Esophagus muscularis mucosa (tissue), 4 donors: ENCODE measurements at regions not wholly inside any gene's neighbourhood (a gene's known extent, or its start where the extent isn't known, plus 50 kb on each side); places are given as distances from the start of the nearest gene placed in this dataset.
"Not testable (repeated sequence)": the region's sequence is repeated elsewhere in the genome, so short reads cannot be mapped to it uniquely, and the experiment has no call there.

Source experiments
- DNase-seq: peaks from one replicate; pipeline ENCODE4 v3.0.0-alpha.2; 2017; ENCODE audit errors: extremely low spot score
- H3K27ac ChIP-seq, 4 donors: fragments of 200-600 bp; sonication (generic); replicated peaks in 1 of 4; 1 replicate in 3 of 4; 2 replicates in 1 of 4; pipeline ENCODE4 v1.5.1; 2016 to 2019; ENCODE audit warnings: mild to moderate bottlenecking in 1 of 4
- H3K27me3 ChIP-seq, 4 donors: fragments of 200-600 bp; sonication (generic); one replicate each; pipeline versions ENCODE4 v1.5.1 to v1.6.0; 2016 to 2019
- H3K36me3 ChIP-seq, 4 donors: fragments of 200-600 bp; sonication (generic); one replicate each; pipeline ENCODE4 v1.5.1; 2016 to 2019
- H3K4me1 ChIP-seq, 4 donors: fragments of 200-600 bp; sonication (generic); one replicate each; pipeline ENCODE4 v1.5.1; 2016 to 2019
- H3K4me3 ChIP-seq, 4 donors: fragments of 200-600 bp; sonication (generic); 1 replicate in 2 of 4; 2 replicates in 2 of 4; pipeline ENCODE4 v1.5.1; 2016 to 2019; ENCODE audit warnings: mild to moderate bottlenecking in 4 of 4, moderate library complexity in 1 of 4
- H3K9me3 ChIP-seq, 4 donors: fragments of 200-600 bp; sonication (generic); 1 replicate in 3 of 4; 2 replicates in 1 of 4; pipeline ENCODE4 v1.5.1; 2016 to 2019
- EP300 ChIP-seq: sonication (generic); formaldehyde crosslinking; IDR thresholded peaks from one replicate; pipeline ENCODE4 v1.6.1; 2017; ENCODE audit warnings: antibody characterized with exemption
- POLR2A ChIP-seq: fragments of 450-650 bp; IDR thresholded peaks from one replicate; pipeline ENCODE4 v1.6.1; 2017; ENCODE audit warnings: antibody characterized with exemption, moderate library complexity, mild to moderate bottlenecking, low read depth
- POLR2AphosphoS5 ChIP-seq, 2 donors: sonication (generic); formaldehyde crosslinking; IDR thresholded peaks; one replicate each; pipeline ENCODE4 v1.6.1; 2017; ENCODE audit warnings: antibody characterized with exemption in 2 of 2
- WGBS: methylation state at CpG from one replicate; pipeline ENCODE4 v1.1.5; 2018; 5-methylcytosine and 5-hydroxymethylcytosine counted together
- intact Hi-C: fragments of 100-400 bp; cut with DNase I; formaldehyde crosslinking; loops from one replicate; pipeline ENCODE4 v1.15.1; 2023
- TF ChIP-seq, protein P1 (sequence below), 3 experiments: fragments of 200-600 bp in 2 of 3; fragments of 450-650 bp in 1 of 3; sonication (generic) in 2 of 3; IDR thresholded peaks; one replicate each; pipeline ENCODE4 v1.5.1; 2017 to 2019; ENCODE audit warnings: antibody characterized with exemption in 3 of 3, mild to moderate bottlenecking in 2 of 3, moderate library complexity in 1 of 3

DNA sequence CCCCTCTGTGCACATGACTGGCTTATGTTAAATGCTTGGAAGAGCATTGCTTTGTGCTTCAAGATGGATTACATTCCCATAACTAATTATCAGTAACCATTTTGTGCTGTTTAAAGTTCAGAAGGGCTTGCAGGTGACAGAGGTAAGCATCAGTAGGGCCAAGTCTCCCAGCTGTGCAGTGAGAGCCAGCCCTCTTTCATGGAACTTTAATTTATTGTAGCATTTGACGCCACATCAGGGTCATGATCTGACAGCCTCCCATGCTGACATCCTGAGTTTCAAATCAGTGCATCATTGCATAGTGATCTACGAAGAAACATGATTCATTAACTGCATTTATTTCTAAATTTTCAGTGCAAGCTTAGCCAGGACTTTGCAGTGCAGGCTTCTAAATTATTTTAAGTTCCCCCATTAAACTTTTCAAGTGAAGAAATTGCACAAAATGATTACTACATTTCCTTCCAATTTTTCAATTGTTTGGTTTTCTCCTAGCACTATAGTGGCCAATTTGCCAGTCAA lies 380.9 kb downstream of the UTRN start:
- 70% methylated on average over 2 of the region's 2 CpGs for WGBS
- TF ChIP-seq EP300, result no peak
- TF ChIP-seq POLR2A, result no peak
- TF ChIP-seq POLR2AphosphoS5 (IDR thresholded peaks at IDR 0.05), result no peak
- TF ChIP-seq, protein P1, sequence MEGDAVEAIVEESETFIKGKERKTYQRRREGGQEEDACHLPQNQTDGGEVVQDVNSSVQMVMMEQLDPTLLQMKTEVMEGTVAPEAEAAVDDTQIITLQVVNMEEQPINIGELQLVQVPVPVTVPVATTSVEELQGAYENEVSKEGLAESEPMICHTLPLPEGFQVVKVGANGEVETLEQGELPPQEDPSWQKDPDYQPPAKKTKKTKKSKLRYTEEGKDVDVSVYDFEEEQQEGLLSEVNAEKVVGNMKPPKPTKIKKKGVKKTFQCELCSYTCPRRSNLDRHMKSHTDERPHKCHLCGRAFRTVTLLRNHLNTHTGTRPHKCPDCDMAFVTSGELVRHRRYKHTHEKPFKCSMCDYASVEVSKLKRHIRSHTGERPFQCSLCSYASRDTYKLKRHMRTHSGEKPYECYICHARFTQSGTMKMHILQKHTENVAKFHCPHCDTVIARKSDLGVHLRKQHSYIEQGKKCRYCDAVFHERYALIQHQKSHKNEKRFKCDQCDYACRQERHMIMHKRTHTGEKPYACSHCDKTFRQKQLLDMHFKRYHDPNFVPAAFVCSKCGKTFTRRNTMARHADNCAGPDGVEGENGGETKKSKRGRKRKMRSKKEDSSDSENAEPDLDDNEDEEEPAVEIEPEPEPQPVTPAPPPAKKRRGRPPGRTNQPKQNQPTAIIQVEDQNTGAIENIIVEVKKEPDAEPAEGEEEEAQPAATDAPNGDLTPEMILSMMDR (IDR thresholded peaks at IDR 0.05), result no peak

DNA sequence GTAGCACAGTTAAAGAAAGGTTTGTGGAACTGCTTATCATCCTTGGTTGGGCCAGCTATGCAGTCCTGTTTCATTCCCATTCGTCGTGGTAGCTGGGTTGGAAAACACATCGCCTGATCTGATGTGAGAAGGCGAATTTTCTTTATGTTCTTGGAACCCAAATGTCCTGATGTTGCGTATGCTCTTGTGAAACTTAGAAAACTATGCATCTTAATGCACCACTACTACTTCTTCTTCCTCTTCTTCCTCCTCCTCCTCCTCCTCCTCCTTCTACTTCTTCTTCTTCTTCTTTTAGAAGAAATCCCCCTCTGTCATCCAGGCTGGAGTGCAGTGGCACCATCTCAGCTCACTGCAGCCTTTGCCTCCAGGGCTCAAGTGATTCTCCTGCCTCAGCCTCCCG lies 381.6 kb downstream of the UTRN start:
- WGBS, result 92% methylated on average over 6 of the region's 6 CpGs
- peaks cover 0 to 14% (median 8%) of the 10 kb centered on the region in 4 donors for H3K9me3 ChIP-seq
- DNase-seq, result no peak
- H3K4me1 ChIP-seq, result peaks cover 0 to 6% (median 0%) of the 10 kb centered on the region in 4 donors
- H3K36me3 ChIP-seq, result no peaks in the 10 kb centered on the region
- no peak overlapping the region for H3K4me3 ChIP-seq
- no peaks in the 10 kb centered on the region for H3K27me3 ChIP-seq
- intact Hi-C loops, result no loop called here
- TF ChIP-seq, protein P1 (IDR thresholded peaks at IDR 0.05), result no peak
- TF ChIP-seq POLR2A (no peak), POLR2AphosphoS5 (IDR thresholded peaks at IDR 0.05) (no peak), EP300 (no peak)
- no peak overlapping the region for H3K27ac ChIP-seq

More for the DNA sequence above, 380.9 kb downstream of the UTRN start:
- no peak for DNase-seq
- Histone ChIP-seq H3K27ac (no peak overlapping the region), H3K27me3 (no peaks in the 10 kb centered on the region), H3K4me3 (no peak overlapping the region), H3K4me1 (peaks cover 0 to 12% (median 0%) of the 10 kb centered on the region in 4 donors), H3K36me3 (no peaks in the 10 kb centered on the region), H3K9me3 (peaks cover 0 to 10% (median 6%) of the 10 kb centered on the region in 4 donors)
- intact Hi-C loops, result no loop called here

DNA sequence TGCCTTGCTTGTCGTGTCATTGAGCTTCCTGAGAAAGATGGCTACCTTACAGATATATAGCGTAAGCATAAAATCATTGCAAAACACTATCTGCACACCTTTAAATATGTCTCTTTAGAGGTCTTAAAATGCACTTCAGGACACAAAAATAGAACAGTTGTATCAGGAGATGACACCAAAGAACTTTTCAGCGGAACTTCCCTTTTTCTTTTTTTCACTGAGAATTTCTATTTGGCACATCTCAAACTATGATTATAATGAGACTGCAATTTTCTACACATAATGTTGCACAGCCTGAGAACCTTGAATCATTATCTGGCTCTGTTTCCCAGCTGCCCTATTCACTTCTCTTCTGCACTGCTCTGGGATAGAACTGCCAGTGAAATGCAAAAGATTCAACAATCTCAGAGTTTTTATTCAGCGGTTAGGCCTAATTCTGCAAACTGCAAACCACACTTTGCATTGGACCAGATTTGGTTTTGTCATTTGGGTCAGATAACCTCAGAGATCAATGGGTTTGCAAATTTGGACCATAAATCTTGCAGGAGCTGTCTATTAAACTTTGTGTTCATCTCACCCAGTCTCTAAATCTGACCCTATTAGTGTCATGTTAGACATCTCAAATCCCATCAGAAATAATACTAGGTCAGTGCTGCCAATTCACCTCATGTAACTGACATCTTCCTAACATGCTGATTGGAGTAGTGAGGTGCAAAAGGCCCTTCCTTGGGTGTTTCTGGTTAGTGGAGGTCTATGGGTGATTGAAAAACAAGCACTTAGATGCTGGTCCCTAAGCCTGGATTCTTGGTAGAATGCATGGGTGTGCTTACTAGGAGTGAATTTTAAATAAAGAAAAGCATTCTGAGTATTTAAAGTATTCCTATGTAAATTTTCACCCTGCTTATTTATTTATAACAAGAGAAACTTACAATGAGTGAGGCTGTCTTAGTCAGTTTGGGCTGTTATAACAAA lies 382.7 kb downstream of the UTRN start:
- Histone ChIP-seq H3K4me3 (no peak overlapping the region), H3K27me3 (no peaks in the 10 kb centered on the region), H3K36me3 (no peaks in the 10 kb centered on the region), H3K27ac (no peak overlapping the region), H3K9me3 (peaks cover 0 to 14% (median 10%) of the 10 kb centered on the region in 4 donors), H3K4me1 (peaks cover 0 to 3% (median 0%) of the 10 kb centered on the region in 4 donors)
- WGBS, result 95% methylated on average over 4 of the region's 4 CpGs
- intact Hi-C loops, result no loop called here
- TF ChIP-seq POLR2AphosphoS5 (IDR thresholded peaks at IDR 0.05) (no peak), POLR2A (no peak), EP300 (no peak)
- TF ChIP-seq, protein P1 (IDR thresholded peaks at IDR 0.05), result no peak
- no peak for DNase-seq

DNA sequence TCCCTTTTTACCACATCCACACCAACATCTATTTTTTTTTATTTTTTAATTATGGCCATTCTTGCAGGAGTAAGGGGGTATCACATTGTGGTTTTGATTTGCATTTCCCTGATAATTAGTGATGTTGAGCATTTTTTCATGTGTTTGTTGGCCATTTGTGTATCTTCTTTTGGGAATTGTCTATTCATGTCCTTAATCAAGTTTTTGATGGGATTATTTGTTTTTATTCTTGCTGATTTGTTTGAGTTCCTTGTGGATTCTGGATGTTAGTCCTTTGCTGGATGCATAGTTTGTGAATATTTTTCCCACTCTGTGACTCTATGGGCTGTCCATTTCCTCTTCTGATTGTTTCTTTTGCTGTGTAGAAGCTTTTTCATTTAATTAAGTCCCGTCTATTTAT lies 385.1 kb downstream of the UTRN start:
- H3K27me3 ChIP-seq, H3K4me1 ChIP-seq, DNase-seq, H3K36me3 ChIP-seq, intact Hi-C loops, H3K4me3 ChIP-seq, H3K27ac ChIP-seq: not testable (repeated sequence)
- 97% methylated on average over 1 of the region's 1 CpG for WGBS
- H3K9me3 ChIP-seq, result peaks cover 0 to 34% (median 20%) of the 10 kb centered on the region in 4 donors

DNA sequence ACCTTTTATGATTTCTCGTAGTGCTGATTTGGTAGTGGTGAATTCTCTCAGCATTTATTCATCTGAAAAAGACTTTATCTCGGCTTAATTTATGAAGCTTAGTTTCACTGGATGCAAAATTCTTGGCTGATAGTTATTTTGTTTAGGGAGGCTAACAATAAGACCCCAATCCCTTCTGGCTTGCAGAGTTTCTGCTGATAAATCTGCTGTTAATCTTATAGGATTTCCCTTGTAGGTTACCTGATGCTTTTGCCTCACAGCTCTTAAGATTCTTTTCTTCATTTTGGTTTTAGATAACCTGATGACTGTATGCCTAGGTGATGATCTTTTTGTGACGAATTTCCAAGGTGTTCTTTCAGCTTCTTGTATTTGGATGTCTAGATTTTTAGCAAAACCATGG lies 388.7 kb downstream of the UTRN start:
- H3K27me3 ChIP-seq, result no peaks in the 10 kb centered on the region
- peaks cover 0 to 34% (median 20%) of the 10 kb centered on the region in 4 donors for H3K9me3 ChIP-seq
- H3K27ac ChIP-seq, result no peak overlapping the region
- no peak for DNase-seq
- H3K4me1 ChIP-seq, result peaks cover 6 to 16% (median 11%) of the 10 kb centered on the region in 4 donors
- WGBS, result 94% methylated on average over 3 of the region's 3 CpGs
- H3K36me3 ChIP-seq, result no peaks in the 10 kb centered on the region
- intact Hi-C loops, result no loop called here
- H3K4me3 ChIP-seq, result no peak overlapping the region
- TF ChIP-seq POLR2AphosphoS5 (IDR thresholded peaks at IDR 0.05) (no peak), EP300 (no peak), POLR2A (no peak)
- TF ChIP-seq, protein P1 (IDR thresholded peaks at IDR 0.05), result no peak
